NCI-H128 (cell line): ENCODE measurements at regions not wholly inside any gene's neighbourhood (a gene's known extent, or its start where the extent isn't known, plus 50 kb on each side); places are given as distances from the start of the nearest gene placed in this dataset.
A peak's percentile ranks its signal among the peaks of the same experiment; 100 is the strongest.

Experiments used
- DNase-seq: peaks from one replicate; lab custom pipeline; 2025; ENCODE audit not compliant: unreplicated experiment; lab: John Stamatoyannopoulos, UW

GRCh38 chr13:38606699-38607535 is 80.0 kb upstream of the FREM2 start:
- no peak for DNase-seq

DNA sequence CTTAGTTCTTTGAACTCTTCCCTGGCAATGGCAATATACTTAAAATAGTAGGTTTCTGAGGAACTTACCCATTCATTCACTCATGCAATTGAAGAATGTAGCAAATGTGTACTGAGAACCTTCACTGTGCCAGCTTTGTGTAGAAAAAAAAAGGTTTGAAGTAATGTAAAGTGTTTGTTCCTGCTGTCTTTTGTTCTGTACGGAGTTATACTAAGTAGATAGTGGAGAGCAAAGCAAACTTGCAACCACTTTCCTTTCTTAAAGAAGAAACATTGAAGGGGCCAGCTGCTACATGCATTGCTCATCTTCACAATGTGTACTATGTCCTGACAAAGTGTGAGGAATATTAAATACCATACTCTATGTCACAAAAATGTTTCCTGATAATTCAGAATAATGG is 68.9 kb upstream of the FREM2 start:
- DNase-seq: no peak

GRCh38 chr13:38618336-38618735 is 68.5 kb upstream of the FREM2 start:
- DNase-seq: no peak

DNA sequence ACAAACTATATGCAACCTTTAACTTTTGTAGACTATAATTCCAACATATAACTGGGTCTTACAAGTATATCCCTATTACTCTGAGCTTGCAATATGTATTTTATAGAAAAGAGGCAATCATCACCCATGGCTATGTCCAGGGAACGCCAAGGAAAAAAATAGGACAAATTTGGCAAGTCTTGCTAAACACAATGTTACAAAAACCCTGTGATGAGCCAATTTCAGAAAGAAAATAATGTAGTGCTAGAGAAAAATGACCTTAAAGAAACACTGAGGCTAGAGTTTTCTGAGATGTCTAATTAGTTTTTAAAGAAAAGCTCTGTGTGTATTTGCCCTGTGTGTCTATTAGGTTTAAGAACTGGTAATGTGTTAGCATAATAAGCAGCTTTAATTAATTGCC is 68.0 kb upstream of the FREM2 start:
- DNase-seq: no peak

DNA sequence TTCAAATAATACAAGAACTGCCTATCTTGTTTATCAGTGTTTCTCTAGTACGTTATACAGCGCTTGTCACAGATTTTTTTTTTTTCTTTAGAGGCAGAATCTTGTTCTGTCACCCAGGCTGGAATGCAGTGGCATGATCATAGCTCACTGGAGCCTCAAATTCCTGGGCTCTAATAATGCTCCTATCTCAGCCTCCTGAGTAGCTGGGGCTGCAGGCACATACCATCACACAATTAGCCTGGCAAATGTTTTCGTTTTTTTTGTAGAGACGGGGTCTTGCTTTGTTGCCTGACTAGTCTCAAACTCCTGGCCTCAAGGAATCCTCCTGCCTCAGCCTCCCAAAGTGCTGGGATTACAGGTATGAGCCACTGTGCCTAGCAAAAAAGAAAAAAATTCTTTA is 66.0 kb upstream of the FREM2 start:
- DNase-seq: no peak

GRCh38 chr13:38624822-38625221 is 62.1 kb upstream of the FREM2 start:
- no peak for DNase-seq

DNA sequence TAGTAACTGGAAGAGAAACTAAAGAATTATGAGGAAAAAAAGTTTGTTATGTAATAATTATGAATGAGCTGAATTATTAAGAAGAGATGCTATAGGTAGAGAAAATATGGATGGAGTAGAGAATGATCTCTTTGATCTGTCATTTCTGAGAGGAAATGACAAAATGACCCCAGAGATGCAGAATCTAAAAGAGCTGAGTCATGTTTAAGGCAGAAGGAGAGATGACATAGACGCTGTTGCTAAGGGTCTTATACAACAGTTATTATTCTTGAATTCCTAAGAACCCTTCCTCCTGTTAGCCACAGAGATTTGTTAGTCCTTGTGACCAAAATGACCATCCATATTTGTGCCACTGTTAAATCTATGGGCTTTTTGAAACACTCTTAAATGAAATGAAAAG is 58.3 kb upstream of the FREM2 start:
- no peak for DNase-seq

GRCh38 chr13:38630780-38631179 is 56.1 kb upstream of the FREM2 start:
- DNase-seq: no peak

- DNase-seq: no peak
Observed at GRCh38 chr13:38635030-38635429, 51.8 kb upstream of the FREM2 start.

GRCh38 chr13:38636073-38636472 is 50.8 kb upstream of the FREM2 start:
- no peak for DNase-seq

- peak; percentile 35 for DNase-seq
Observed at GRCh38 chr13:38636761-38637160, 50.1 kb upstream of the FREM2 start.
